Left lung (tissue), 4 donors: ENCODE measurements at regions not wholly inside any gene's neighbourhood (a gene's known extent, or its start where the extent isn't known, plus 50 kb on each side); places are given as distances from the start of the nearest gene placed in this dataset.

Source experiments
- ATAC-seq: fragments of 200-7000 bp; cut with Tn5 transposase; one replicate; pipeline ENCODE4 v1.9.1; 2020; ENCODE audit warnings: moderate library complexity
- DNase-seq, 4 donors: peaks; one replicate each; pipeline ENCODE4 v3.0.0-alpha.2; 2013 to 2020
- H3K27ac ChIP-seq, 2 donors: fragments of 200-600 bp; sonication (generic) in 1 of 2; one replicate each; pipeline versions ENCODE4 v1.5.0 to v1.8.0; 2020 to 2021
- H3K27me3 ChIP-seq, 2 donors: fragments of 200-600 bp; sonication (generic) in 1 of 2; one replicate each; pipeline versions ENCODE4 v1.5.0 to v1.8.0; 2020 to 2021
- H3K36me3 ChIP-seq, 2 donors: fragments of 200-600 bp; sonication (generic) in 1 of 2; one replicate each; pipeline versions ENCODE4 v1.5.0 to v1.8.0; 2020 to 2021
- H3K4me1 ChIP-seq, 2 donors: fragments of 200-600 bp; one replicate each; pipeline ENCODE4 v1.8.0; 2021
- H3K4me3 ChIP-seq, 2 donors: fragments of 200-600 bp; sonication (generic) in 1 of 2; one replicate each; pipeline versions ENCODE4 v1.5.0 to v1.8.0; 2020 to 2021; ENCODE audit warnings: mild to moderate bottlenecking in 1 of 2
- H3K9me3 ChIP-seq, 2 donors: fragments of 200-600 bp; sonication (generic) in 1 of 2; one replicate each; pipeline versions ENCODE4 v1.5.0 to v1.8.0; 2020 to 2021
- intact Hi-C, 2 donors: fragments of 100-400 bp; cut with DNase I; formaldehyde crosslinking; loops; one replicate each; pipeline versions ENCODE4 v1.11.2 to v1.14.2; 2022
- TF ChIP-seq, protein P1 (sequence below), 2 donors: fragments of 200-600 bp; sonication (generic) in 1 of 2; IDR thresholded peaks; one replicate each; pipeline versions ENCODE4 v1.5.0 to v1.8.0; 2021; ENCODE audit warnings: antibody characterized with exemption in 2 of 2
- donor health status: DM: no; HTN: yes; CAD: no.
- donor health status: DM: no; HTN: no; CAD: no.

DNA sequence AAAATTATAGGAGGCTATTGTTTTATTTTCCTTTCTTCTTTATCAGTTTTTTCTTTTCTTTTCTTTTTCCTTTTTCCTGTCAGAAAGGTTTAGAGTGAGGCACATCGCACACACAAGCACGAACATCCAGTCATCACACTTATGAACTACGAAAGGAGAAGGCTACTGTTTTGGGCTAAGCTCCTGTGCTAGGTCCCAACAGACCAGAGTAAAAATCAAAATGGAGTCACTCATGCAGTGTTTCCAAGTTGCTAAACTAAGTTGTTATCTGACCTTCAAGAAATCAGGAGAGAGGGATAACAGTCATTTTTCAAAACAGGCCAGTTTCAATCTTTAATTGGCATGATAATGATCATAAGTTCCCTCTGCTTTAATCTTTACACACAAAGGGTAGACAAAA is 93.6 kb downstream of the CD24 start:
- DNase-seq (no peak), ATAC-seq (no peak)
- no peaks in the 10 kb centered on the region for H3K36me3 ChIP-seq
- H3K4me3 ChIP-seq, result no peak overlapping the region
- intact Hi-C loops, result no loop called here
- no peaks in the 10 kb centered on the region for H3K4me1 ChIP-seq
- TF ChIP-seq, protein P1, sequence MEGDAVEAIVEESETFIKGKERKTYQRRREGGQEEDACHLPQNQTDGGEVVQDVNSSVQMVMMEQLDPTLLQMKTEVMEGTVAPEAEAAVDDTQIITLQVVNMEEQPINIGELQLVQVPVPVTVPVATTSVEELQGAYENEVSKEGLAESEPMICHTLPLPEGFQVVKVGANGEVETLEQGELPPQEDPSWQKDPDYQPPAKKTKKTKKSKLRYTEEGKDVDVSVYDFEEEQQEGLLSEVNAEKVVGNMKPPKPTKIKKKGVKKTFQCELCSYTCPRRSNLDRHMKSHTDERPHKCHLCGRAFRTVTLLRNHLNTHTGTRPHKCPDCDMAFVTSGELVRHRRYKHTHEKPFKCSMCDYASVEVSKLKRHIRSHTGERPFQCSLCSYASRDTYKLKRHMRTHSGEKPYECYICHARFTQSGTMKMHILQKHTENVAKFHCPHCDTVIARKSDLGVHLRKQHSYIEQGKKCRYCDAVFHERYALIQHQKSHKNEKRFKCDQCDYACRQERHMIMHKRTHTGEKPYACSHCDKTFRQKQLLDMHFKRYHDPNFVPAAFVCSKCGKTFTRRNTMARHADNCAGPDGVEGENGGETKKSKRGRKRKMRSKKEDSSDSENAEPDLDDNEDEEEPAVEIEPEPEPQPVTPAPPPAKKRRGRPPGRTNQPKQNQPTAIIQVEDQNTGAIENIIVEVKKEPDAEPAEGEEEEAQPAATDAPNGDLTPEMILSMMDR (IDR thresholded peaks at IDR 0.05), result no peak
- H3K9me3 ChIP-seq, result peaks cover 0 to 4% of the 10 kb centered on the region in 2 donors
- no peaks in the 10 kb centered on the region for H3K27me3 ChIP-seq
- H3K27ac ChIP-seq, result no peak overlapping the region

DNA sequence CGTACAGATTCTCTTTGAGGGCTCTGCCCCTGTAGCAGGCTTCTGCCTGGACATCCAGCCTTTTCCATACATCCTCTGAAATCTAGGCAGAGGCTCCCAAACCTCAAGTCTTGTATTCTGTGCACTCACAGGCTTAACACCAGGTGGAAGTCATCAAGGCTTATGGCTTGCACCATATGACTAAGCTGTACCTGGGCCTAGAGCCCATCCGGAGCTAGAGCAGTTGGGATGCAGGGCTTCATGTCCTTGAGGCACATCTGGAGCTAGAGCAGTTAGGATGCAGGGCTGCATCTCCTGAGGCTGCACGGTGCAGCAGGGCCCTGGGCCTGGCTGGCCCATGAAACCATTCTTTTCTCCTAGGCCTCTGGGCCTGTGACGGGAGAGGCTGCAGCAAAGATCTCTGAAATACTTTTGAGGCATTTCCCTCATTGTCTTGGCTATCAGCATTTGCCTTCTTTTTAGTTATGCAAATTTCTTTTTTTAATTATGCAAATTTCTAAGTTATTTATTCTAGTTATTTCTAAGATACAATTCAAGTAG is 98.7 kb downstream of the CD24 start:
- Histone ChIP-seq H3K27ac (no peak overlapping the region), H3K36me3 (no peaks in the 10 kb centered on the region), H3K27me3 (no peaks in the 10 kb centered on the region), H3K4me1 (no peaks in the 10 kb centered on the region), H3K4me3 (no peak overlapping the region), H3K9me3 (peaks cover 0 to 13% of the 10 kb centered on the region in 2 donors)
- no peak for ATAC-seq
- intact Hi-C loops, result no loop called here
- DNase-seq, result no peak
- TF ChIP-seq, protein P1 (IDR thresholded peaks at IDR 0.05), result no peak

DNA sequence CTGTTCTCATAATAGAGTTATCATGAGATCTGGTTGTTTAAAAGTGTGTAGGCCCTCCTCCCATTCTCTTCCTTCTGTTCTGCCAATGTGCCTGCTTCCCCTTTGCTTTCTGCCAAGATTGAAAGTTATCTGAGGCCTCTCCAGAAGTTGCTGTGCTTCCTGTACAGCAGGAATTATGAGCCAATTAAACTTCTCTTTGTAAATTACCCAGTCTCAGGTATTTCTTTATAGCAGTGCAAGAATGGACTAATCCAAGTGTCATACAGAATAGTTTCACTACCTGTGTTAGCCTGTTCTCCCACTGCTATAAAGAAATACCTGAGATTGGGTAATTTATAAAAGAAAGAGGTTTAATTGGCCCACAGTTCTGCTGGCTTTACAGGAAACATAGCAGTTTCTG is 100.0 kb downstream of the CD24 start:
- TF ChIP-seq, protein P1 (IDR thresholded peaks at IDR 0.05), result no peak
- no peak for ATAC-seq

DNA sequence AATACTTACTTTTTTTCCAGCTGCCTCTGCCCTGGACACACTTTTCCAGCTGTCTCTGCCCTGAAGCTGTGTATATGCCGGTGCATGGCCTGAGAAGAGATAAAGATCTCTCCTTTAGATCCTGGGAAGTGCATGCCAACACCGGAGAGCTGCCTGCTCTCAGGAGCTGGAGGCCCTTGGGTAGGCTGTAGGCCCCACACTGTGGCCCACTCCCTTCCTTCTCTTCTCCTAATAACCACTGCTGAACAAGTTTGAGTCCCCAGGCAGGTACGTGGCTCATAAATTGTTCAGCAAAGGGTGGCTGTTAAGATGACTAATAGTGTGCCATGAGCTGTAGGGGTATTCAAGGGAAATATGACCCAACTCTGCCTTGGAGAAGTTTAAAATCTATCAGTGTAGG is 102.5 kb downstream of the CD24 start:
- Histone ChIP-seq H3K27me3 (no peaks in the 10 kb centered on the region), H3K9me3 (peaks cover 0 to 13% of the 10 kb centered on the region in 2 donors), H3K36me3 (no peaks in the 10 kb centered on the region), H3K4me1 (no peaks in the 10 kb centered on the region), H3K27ac (no peak overlapping the region), H3K4me3 (no peak overlapping the region)
- TF ChIP-seq, protein P1 (IDR thresholded peaks at IDR 0.05), result no peak
- intact Hi-C loops, result no loop called here
- DNase-seq (no peak), ATAC-seq (no peak)

More for the DNA sequence above, 100.0 kb downstream of the CD24 start:
- intact Hi-C loops, result no loop called here
- DNase-seq, result no peak
- Histone ChIP-seq H3K27me3 (no peaks in the 10 kb centered on the region), H3K9me3 (peaks cover 0 to 13% of the 10 kb centered on the region in 2 donors), H3K4me3 (no peak overlapping the region), H3K4me1 (no peaks in the 10 kb centered on the region), H3K27ac (no peak overlapping the region), H3K36me3 (no peaks in the 10 kb centered on the region)

DNA sequence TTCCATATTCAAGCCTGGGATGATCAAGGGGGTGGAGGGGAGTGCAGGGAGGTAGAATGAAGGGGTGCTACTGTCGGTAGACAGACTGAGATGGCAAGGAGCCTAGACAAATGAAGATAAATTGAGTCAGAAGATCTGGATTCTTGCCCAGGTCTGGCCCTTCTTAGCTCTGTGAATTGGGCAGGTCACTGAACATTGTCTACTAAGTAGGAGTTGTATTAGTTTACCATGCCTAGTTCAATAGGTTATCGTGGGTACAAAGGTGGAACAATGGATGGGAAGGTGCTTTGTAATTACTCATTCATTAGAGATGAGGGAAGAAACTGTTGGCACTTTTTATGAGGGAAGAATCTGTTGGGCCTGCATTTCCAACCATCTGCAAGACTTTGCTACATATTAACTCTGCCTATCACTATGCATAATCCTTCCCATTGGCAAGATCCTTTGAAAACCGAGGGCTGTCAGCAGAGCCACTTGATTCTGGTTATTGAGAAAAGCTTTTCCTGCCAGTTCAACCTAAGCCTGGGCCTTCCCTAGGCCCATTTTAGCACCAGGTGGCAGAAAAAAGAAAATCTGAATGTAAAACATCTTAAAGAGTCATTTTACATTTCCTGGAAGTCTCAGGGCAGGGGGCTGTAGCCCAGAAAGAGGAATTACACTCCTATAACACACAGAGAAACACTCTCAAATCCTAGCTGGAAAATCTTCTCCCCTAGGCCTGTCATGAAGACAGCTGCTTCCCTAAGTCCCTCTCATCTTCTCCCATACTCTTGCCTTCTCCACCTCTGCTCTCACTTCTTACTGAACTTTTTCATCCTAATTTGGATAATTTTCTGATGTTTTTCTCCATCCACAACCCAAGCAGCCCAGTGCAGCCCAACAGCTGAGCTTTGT is 103.5 kb downstream of the CD24 start:
- intact Hi-C loops, result no loop called here

More for the DNA sequence above, 103.5 kb downstream of the CD24 start:
- ATAC-seq (no peak), DNase-seq (no peak)
- Histone ChIP-seq H3K36me3 (no peaks in the 10 kb centered on the region), H3K4me3 (no peak overlapping the region), H3K4me1 (no peaks in the 10 kb centered on the region), H3K27me3 (no peaks in the 10 kb centered on the region), H3K27ac (no peak overlapping the region), H3K9me3 (peaks cover 0 to 10% of the 10 kb centered on the region in 2 donors)
- TF ChIP-seq, protein P1 (IDR thresholded peaks at IDR 0.05), result no peak
